Activated naive CD4-positive, alpha-beta T cell treated with anti-CD3 and anti-CD28 coated beads for 36 hours (primary cell): ENCODE measurements at regions not wholly inside any gene's neighbourhood (a gene's known extent, or its start where the extent isn't known, plus 50 kb on each side); places are given as distances from the start of the nearest gene placed in this dataset.

Experiments
- CTCF ChIA-PET: fragments of 350-600 bp; sonication (Branson Sonifier 250); formaldehyde crosslinking; loops from one replicate; lab custom pipeline; 2021; ENCODE audit warnings: antibody characterized with exemption; lab: Charles Lee
- DNase-seq: peaks from one replicate; pipeline ENCODE4 v3.0.0-alpha.2; 2020
- H3K27ac Mint-ChIP-seq: one replicate; pipeline ENCODE4 v1.8.0; 2021; ENCODE audit warnings: mild to moderate bottlenecking, mixed read lengths
- H3K27me3 Mint-ChIP-seq: one replicate; pipeline ENCODE4 v1.8.0; 2021; ENCODE audit warnings: low read depth, mixed read lengths
- H3K36me3 Mint-ChIP-seq: one replicate; pipeline ENCODE4 v1.8.0; 2021; ENCODE audit warnings: low read depth, mixed read lengths
- H3K4me1 Mint-ChIP-seq: one replicate; pipeline ENCODE4 v1.8.0; 2021; ENCODE audit warnings: low read depth, mixed read lengths
- H3K4me3 Mint-ChIP-seq: one replicate; pipeline ENCODE4 v1.8.0; 2021; ENCODE audit warnings: mild to moderate bottlenecking, moderate library complexity, mixed read lengths
- H3K9me3 Mint-ChIP-seq: one replicate; pipeline ENCODE4 v1.8.0; 2021; ENCODE audit warnings: mixed read lengths
- intact Hi-C: fragments of 100-400 bp; cut with micrococcal nuclease; formaldehyde crosslinking; loops from one replicate; pipeline ENCODE4 v1.15.1; 2023

DNA sequence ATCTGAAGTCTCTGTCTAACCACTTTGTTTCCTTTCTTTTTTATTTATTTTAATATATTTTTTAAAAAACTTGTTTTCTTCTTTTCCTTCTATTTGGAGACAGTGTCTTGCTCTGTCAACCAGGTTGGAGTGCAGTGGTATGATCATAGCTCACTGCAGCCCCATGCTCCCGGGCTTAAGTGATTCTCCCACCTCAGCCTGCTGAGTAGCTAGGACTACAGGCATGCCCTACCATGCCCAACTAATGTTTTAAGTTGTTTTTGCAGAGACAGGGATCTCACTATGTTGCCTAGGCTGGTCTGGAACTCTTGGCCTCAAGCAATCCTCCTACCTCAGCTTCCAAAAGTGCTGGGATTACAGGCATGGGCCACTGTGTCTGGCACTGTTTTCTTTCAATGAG is 81.1 kb upstream of the TLK1 start:
- DNase-seq: no peak
- H3K4me3 Mint-ChIP-seq: no peak overlapping the region
- intact Hi-C loops: no loop called here
- CTCF ChIA-PET: interaction anchor here (0.7 to 1.0 kb wide), 2 partner anchors 16 to 369 kb away, joined by 3 to 4 read pairs; no protein-coding TSS in a partner anchor
- peaks cover 12% of the 10 kb centered on the region for H3K4me1 Mint-ChIP-seq
- H3K27ac Mint-ChIP-seq: no peak overlapping the region
- H3K36me3 Mint-ChIP-seq: no peaks in the 10 kb centered on the region
- H3K9me3 Mint-ChIP-seq: peaks cover 10% of the 10 kb centered on the region
- H3K27me3 Mint-ChIP-seq: no peaks in the 10 kb centered on the region

DNA sequence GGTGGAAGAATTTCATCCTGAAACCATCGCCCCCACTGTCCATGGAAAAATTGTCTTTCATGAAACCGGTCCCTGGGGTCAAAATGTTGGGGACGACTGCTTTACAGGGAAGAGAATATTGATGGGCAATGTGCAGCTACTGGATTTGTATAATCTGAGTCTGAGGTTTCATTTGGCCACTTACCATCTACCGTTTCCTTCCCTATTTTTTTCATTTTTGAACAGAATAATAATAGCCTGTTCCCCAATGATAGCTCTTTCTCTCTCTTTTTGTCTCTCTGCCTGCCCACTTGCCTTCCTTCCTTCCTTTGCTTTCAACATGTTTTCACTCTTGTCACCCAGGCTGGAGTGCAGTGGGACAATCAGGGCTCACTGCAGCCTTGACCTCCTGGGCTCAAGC is 78.3 kb upstream of the TLK1 start:
- Mint-ChIP-seq H3K27me3 (peaks cover 2% of the 10 kb centered on the region), H3K9me3 (no peaks in the 10 kb centered on the region), H3K27ac (no peak overlapping the region), H3K4me3 (no peak overlapping the region), H3K36me3 (no peaks in the 10 kb centered on the region), H3K4me1 (peaks cover 2% of the 10 kb centered on the region)
- no peak for DNase-seq
- intact Hi-C loops: no loop called here
- CTCF ChIA-PET: no interaction called here

DNA sequence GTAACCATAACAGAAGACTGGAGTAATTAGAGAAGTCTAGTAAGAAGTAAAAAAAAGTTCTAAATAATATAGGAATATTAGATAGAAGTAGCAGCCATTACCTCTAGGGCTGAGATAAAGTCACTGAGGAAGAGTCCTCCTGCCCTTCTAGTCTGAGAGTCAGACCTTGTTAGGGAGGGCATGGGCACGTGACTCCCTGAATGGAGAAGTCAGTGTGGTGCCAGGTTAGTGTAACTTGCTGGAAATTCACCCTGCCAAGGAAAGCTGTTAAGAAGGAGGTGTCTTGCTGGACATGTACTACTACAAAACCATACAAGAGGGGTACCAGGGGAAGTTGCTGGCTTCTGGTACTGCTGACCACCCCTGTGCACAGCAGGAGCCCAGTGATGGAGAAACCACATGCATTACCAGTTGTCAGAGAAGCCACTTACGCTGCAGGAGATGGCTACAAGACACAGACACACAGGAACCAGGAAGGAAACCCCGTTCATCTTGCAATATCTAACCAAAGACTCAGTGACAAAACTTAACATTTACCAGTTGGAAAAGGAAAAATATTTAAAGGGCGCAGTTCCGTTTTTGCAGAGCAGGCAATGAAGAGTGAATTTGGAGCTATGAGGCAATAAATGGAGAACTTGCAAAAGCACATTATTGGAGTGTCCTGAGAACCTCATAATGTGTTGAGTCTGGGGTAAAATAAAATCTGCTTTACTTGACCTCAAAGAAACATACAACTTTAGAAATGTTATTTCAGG is 77.2 kb upstream of the TLK1 start:
- Mint-ChIP-seq H3K9me3 (no peaks in the 10 kb centered on the region), H3K27me3 (peaks cover 2% of the 10 kb centered on the region), H3K4me1 (peaks cover 2% of the 10 kb centered on the region), H3K27ac (no peak overlapping the region), H3K36me3 (no peaks in the 10 kb centered on the region), H3K4me3 (no peak overlapping the region)
- DNase-seq: no peak
- CTCF ChIA-PET: no interaction called here
- intact Hi-C loops: no loop called here

DNA sequence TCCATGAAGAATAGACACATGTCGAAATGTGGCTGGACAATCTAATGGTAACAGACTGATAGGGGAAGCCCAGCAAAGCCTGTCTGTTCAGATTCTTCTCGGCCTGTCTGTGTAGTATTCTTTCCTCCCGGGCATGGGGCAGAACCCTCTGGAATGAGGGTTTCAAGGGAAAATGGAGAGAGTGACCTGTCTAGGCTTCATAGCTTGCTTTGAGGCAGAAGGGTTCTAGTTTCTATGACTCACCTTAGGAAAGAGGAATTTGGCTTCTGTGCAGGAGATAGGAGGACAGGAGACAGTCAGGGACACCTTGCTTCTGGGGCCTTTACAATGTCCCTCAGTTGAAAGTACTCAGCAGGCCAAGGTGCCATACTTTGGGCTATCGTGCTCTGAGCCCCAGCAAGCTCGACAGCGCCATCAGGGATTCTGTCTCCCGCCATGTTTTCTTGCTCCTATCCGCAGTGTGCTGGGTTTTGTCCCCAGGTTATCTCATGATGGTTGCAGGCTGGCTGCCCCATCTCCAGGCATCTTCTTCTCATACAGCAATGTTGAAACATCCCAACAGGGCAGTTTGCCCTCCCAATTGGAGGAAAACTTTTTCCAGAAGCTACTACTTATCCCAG is 74.7 kb upstream of the TLK1 start:
- DNase-seq: no peak
- CTCF ChIA-PET: interaction anchor here (1.2 kb wide), 1 partner anchor 8 kb away, joined by 3 read pairs; no protein-coding TSS in a partner anchor
- intact Hi-C loops: no loop called here
- Mint-ChIP-seq H3K4me3 (no peak overlapping the region), H3K4me1 (peaks cover 2% of the 10 kb centered on the region), H3K27ac (no peak overlapping the region), H3K9me3 (no peaks in the 10 kb centered on the region), H3K27me3 (peaks cover 2% of the 10 kb centered on the region), H3K36me3 (no peaks in the 10 kb centered on the region)

DNA sequence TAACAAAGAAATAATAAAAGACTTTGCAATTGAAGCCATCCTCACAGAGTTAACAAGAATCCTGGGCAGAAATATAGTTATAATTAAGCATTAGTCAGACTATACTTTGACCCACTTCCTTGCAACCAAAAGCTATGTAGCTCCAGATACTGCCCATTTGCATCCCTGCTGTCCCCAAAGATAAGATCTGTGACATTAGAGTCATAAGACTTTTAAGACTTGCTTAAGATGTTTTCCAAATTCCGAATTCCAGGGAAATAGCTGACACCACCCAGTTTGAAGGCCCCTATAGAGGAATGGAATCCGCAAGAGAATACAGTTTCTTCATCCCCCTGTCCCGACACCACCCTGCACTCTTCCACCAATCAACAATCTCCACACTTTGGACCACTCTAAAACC is 69.5 kb upstream of the TLK1 start:
- Mint-ChIP-seq H3K9me3 (no peaks in the 10 kb centered on the region), H3K27ac (no peak overlapping the region), H3K4me1 (peaks cover 10% of the 10 kb centered on the region), H3K4me3 (no peak overlapping the region), H3K27me3 (peaks cover 2% of the 10 kb centered on the region), H3K36me3 (no peaks in the 10 kb centered on the region)
- intact Hi-C loops: no loop called here
- CTCF ChIA-PET: interaction anchor here (0.6 to 1.2 kb wide), 2 partner anchors 28 to 33 kb away, joined by 3 read pairs; no protein-coding TSS in a partner anchor
- DNase-seq: no peak

DNA sequence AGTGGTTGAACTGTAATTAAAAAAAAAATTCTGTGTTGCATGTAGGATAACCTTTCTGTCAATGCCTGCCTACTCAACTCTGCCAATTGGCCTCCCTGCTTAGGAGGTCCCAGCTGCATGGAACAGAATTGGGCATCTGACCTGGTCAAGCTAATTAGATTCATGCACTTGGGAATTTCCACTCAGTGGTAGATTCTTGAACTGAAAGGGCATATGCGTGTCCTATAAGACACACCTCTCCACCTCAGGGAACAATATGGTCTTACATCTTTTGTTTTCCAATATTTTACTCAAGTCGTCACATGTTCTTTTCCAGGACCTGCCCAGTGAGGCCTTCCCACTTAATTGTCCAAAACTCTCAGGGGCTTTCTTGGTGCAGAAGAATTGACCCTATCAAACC is 68.1 kb upstream of the TLK1 start:
- no peaks in the 10 kb centered on the region for H3K36me3 Mint-ChIP-seq
- H3K9me3 Mint-ChIP-seq: no peaks in the 10 kb centered on the region
- H3K4me1 Mint-ChIP-seq: peaks cover 13% of the 10 kb centered on the region
- H3K27me3 Mint-ChIP-seq: no peaks in the 10 kb centered on the region
- no peak for DNase-seq
- CTCF ChIA-PET: interaction anchor here (0.6 to 1.2 kb wide), 2 partner anchors 52 to 108 kb away, joined by 3 read pairs; no protein-coding TSS in a partner anchor
- H3K27ac Mint-ChIP-seq: no peak overlapping the region
- no peak overlapping the region for H3K4me3 Mint-ChIP-seq
- intact Hi-C loops: no loop called here

DNA sequence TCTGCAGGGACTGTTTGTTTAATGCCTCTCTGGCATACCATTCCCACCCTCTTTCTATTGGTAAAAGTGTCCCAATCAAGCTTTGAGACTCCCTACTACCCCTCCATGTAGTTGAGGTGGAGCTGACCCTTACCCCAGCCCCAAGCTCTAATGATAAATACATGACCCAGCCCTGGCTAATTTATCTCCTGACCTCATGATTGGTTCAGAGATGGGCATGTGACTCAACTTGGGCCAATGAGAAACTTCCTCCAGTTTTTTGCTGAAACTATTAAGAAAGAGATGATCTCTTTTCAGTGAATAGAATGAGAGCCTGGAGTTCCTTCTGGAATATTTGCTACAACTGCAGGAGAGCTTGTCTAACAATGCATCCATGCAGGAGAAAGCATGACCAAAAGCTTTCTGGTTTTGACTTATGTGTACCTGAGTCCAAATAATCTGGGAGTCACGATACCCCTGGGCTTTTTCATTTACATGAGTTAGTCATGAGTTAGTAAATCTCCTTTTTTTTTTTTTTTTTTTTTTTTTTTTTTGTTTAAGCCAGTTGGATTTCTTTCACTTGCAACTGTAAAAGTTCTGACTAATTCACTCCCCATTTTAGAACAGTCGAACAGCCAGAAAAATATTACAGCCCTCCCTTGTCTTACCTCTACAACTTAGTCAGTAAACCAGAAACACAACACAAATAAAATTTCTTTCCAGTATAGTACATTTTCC is 66.5 kb upstream of the TLK1 start:
- DNase-seq: no peak
- no peak overlapping the region for H3K4me3 Mint-ChIP-seq
- peaks cover 13% of the 10 kb centered on the region for H3K4me1 Mint-ChIP-seq
- no peaks in the 10 kb centered on the region for H3K36me3 Mint-ChIP-seq
- H3K27ac Mint-ChIP-seq: no peak overlapping the region
- no peaks in the 10 kb centered on the region for H3K27me3 Mint-ChIP-seq
- no peaks in the 10 kb centered on the region for H3K9me3 Mint-ChIP-seq
- CTCF ChIA-PET: interaction anchor here (0.5 to 0.8 kb wide), 4 partner anchors 13 to 189 kb away, joined by 3 read pairs; no protein-coding TSS in a partner anchor
- intact Hi-C loops: no loop called here

DNA sequence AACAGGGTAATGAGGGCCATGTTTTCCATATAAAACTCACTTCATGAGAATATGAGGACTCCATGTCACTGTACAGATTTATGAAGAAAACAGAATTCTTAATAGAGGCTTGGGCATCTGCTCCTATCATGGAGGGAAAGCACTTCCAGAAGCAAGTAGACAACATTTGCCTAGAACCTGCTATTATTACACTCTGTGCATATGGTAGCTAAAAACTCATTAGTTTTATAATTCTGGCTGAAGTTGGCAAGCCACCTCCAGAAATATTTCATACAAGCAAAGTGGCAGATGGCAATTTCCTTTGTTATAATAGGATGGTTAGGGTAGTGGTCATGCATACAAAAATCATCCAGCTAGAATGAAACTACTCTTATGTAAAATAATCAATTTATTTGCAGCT is 65.8 kb upstream of the TLK1 start:
- Mint-ChIP-seq H3K27ac (no peak overlapping the region), H3K4me3 (no peak overlapping the region), H3K9me3 (no peaks in the 10 kb centered on the region), H3K27me3 (no peaks in the 10 kb centered on the region), H3K36me3 (no peaks in the 10 kb centered on the region), H3K4me1 (peaks cover 13% of the 10 kb centered on the region)
- CTCF ChIA-PET: interaction anchor here (0.5 to 1.0 kb wide), 3 partner anchors 12 to 154 kb away, joined by 3 read pairs; no protein-coding TSS in a partner anchor
- intact Hi-C loops: no loop called here
- no peak for DNase-seq

DNA sequence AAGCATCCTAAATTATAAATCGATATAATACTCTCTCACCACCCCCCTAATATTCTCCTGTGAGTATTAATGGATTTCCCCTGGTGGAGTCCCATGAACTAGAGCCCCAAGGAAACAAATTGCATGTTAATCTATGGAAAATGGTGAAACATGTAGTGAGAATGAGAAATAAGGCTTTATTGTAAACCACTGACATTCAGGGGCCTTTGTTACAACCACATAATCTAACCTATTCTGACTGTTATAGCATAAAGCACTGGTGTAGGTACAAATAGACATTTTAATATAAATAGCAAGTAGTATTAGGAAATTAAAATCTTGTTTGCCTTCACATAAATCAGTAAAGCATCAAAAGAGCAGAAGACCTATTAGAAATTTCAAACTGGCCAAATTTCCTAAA is 65.3 kb upstream of the TLK1 start:
- CTCF ChIA-PET: interaction anchor here (1.0 kb wide), 1 partner anchor 16 kb away, joined by 3 read pairs; no protein-coding TSS in a partner anchor
- Mint-ChIP-seq H3K27ac (no peak overlapping the region), H3K4me1 (peaks cover 13% of the 10 kb centered on the region), H3K9me3 (no peaks in the 10 kb centered on the region), H3K36me3 (no peaks in the 10 kb centered on the region), H3K27me3 (no peaks in the 10 kb centered on the region), H3K4me3 (no peak overlapping the region)
- intact Hi-C loops: no loop called here
- no peak for DNase-seq

DNA sequence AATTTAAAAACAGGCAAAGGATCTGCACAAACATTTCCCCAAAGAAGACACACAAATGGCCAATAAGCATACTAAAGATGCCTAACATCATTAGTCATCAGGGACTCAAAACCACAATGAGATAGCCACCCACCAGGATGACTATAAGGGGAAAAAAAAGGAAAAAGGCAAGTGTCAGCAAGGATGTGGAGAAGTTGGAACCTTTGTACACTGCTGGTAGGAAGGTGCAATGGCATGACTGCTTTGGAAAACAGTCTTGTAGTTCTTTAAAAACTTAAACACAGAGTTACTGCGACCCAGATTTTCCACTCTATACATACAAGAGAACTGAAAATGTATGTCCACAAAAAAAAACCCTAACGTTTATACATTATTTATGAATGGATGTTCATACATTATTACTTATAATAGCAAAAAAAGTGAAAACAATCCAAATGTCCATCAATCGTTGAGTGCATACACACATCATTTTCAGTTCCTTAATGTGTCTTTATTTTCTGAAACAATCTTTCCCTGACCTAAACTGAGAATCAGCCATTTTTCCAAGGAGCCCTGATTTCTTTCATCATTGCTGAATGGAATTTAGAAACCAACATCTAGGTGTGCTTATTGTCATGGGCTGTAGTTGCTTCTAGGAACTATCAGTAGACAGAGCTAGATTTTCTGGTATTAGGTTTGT is 64.7 kb upstream of the TLK1 start:
- Mint-ChIP-seq H3K36me3 (no peaks in the 10 kb centered on the region), H3K27ac (no peak overlapping the region), H3K4me3 (no peak overlapping the region), H3K9me3 (no peaks in the 10 kb centered on the region), H3K4me1 (peaks cover 13% of the 10 kb centered on the region), H3K27me3 (no peaks in the 10 kb centered on the region)
- CTCF ChIA-PET: interaction anchor here (1.0 kb wide), 1 partner anchor 16 kb away, joined by 3 read pairs; no protein-coding TSS in a partner anchor
- intact Hi-C loops: no loop called here
- DNase-seq: no peak

DNA sequence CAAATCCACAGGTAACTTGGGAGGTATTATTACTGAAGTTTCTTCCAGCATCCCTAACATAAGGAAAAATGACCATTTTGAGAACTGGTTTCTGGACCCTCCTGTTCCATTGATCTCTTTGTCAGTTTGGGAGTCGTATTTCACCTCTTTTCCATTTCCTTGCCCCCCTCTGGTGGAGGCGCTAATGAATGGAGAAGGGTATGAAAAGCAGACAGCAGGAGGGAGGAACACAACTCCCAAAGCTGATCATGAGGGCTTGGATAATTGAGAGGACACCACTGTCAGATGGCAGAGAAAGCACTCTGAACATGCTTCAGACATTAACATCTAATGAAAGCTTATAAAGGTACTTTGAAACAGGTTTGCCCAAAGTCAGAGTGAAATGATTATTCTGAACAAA is 56.6 kb upstream of the TLK1 start:
- Mint-ChIP-seq H3K36me3 (no peaks in the 10 kb centered on the region), H3K4me3 (no peak overlapping the region), H3K4me1 (peaks cover 3% of the 10 kb centered on the region), H3K27me3 (no peaks in the 10 kb centered on the region), H3K27ac (no peak overlapping the region), H3K9me3 (peaks cover 3% of the 10 kb centered on the region)
- CTCF ChIA-PET: no interaction called here
- intact Hi-C loops: no loop called here
- no peak for DNase-seq

DNA sequence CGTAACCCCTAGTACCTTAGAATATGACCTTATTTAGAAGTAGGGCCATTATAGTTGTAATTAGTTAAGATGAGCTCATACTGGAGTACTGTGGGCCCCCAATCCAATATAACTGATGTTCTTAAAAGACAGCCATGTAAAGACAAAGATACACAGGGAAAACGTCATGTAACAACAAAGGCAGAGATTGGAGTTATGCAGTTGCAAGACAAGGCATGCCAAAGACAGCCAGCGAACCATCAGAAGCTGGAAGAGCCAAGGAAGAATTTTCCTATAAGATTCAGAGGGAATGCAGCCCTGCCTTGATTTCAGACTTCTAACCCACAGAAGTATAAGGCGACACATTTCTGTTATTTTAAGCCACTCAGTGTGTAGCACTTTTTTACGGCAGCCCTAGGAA is 55.9 kb upstream of the TLK1 start:
- CTCF ChIA-PET: no interaction called here
- H3K27me3 Mint-ChIP-seq: no peaks in the 10 kb centered on the region
- H3K9me3 Mint-ChIP-seq: peaks cover 3% of the 10 kb centered on the region
- no peaks in the 10 kb centered on the region for H3K36me3 Mint-ChIP-seq
- no peak overlapping the region for H3K27ac Mint-ChIP-seq
- H3K4me1 Mint-ChIP-seq: peaks cover 5% of the 10 kb centered on the region
- intact Hi-C loops: no loop called here
- H3K4me3 Mint-ChIP-seq: no peak overlapping the region
- DNase-seq: no peak
